ENCODE measurements at regions not wholly inside any gene's neighbourhood (a gene's known extent, or its start where the extent isn't known, plus 50 kb on each side); places are given as distances from the start of the nearest gene placed in this dataset.

DNA sequence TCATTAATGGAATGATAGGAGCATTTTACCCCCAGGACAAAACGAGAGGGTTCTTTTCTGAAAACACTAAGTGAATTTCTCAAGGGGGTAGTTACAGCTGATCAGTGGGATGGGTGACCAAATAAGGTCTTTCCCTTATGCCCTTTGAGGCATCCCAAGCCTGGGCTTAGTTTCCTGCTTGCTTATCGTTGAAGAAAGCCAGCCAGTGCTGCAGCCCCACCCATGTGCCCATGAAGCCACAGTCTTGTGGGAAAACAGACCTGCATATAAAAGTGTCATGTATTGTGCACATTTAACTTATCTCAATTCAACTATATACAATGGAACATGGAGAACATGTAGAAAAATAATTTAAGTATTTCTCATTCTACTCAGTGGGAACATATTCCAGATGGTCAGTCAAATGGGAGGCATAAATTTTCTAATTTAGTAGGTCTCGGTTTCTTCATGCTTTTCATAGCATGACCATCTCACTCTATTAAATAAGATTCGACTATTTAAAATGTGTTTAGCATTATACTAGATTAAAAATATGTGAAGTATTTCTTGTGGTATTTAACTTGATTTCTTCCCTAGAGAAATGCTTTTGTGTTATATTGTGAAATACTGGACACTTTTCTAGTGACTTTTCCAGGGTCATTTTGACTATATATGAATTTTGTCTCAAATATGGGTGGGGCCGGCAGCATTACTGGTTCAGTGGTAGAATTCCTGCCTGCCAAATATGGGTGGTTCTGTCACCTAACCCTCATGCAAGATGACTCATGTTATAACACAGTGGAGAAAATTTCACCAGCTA, 189.7 kb upstream of the SGCD start:
- DNase-seq (ENCODE audit: low spot score): no peak

DNA sequence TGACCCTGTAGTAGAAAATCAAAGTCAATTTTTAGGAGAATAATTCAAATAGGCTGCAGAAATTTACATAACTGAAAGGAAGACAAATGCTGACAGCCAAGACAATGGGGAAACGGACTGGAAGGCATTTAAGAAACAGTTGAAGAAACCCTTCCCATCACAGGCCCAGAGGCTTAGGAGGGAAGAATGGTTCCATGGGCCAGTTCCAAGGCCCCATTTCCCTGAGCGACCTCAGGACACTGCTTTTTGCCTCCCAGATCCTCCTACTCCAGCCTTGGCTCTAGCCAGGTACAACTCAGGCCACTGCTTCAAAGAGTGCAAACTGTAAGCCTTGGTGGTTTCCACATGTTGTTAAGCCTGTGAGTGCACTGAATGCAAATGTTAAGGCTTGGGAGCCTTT, 184.1 kb upstream of the SGCD start:
- DNase-seq (ENCODE audit: low spot score): no peak

DNA sequence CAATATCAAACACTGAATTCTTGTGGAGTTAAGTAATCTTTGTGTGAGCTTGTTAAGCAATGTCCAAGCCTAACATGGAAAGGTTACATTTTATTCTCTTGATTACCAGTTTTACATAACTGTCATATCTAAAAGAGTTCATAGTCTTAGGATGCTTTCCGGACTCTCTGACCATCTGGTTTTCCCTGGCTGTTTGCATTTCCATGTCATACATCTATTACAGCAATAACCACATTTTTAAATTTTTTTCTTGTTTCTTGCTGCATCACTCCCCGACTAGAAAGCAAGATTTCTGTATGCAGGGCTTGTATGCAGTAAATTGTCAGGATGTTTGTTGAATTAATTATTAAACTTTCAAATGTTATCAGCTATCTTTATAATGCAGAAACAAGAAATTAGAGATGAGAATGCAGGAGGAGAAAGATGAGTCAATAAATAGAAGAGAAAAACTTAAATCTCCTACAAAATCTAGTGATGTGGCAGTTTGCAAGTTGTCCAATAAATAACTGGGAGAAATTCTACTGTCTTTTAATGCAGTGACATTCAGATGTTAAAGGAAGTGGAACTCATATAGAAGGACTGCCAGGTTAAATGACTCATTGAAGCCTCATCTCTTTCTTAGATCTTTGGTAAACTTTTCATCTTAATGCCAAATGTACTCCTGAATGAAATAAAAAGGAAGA, 179.6 kb upstream of the SGCD start:
- no peak for DNase-seq (ENCODE audit: low spot score)

DNA sequence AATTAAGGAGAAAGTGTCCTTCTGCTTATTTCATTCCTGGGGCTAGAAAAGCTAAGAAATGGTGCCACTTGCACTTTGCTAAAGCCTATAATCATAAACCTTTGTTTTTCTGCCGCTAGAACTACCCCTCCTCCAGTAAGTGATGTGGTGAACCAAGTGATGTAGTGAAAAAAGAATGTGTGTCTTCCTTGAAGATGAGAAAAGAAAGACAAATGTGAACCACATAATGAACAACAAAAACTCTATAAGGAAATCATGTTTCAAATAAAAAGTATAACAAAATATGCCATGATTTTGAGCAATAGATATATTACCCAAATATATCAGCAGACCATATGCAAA, 179.0 kb upstream of the SGCD start:
- DNase-seq (ENCODE audit: low spot score): no peak

DNA sequence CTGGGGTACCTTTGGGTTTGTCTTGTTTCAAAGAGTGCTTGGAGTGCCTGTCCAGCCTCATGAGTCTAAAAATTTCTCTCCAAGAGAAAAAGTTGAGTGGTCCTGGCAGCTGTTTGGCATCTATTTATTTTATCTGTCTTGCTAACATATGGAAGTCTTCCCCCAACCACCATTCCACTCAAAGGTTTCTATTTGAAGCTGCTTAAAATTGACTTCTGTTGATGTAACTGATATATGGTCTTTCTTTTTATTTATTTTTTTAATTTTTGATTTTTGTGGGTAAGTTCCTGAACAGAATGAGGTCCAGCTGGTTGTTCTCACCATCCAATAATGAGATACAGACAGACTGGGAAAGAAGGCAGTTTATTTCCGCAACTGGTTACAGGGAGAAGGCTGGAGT, 178.7 kb upstream of the SGCD start:
- no peak for DNase-seq (ENCODE audit: low spot score)

DNA sequence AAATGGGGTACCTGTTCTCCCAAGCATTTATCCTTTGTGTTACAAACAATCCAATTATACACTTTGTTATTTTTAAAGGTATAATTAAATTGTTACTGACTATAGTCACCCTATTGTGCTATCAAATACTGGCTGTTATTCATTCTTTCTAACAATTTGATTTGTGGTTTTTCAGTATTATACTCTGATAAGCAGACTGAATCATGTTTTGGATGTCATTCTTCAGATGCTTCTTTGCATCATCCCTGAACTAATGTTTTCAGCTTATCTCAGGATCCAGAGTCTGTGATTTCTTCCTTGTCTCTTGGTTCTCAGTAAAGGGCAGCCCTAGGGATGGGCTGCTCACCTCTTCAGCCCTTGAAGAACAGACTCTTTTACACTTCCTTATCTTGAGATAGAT, 177.8 kb upstream of the SGCD start:
- DNase-seq (ENCODE audit: low spot score): no peak

DNA sequence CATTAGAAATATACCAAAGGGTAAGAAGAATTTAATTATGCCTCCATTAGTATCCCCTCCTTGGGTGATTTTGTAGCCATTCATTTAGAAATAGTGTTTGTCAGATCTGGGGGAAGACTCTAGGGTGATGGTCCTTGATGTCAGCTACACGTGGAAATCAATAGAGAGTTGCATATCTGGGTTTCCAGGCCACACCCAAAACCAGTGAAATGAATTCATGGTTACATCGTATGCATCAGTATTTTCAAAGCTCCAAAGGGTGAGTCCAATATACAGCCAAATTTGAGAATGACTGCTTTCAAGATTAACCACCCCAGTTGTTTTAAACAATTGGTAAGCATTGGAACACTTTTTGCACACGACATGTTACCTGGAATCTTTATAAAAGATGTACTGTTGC, 173.4 kb upstream of the SGCD start:
- no peak for DNase-seq (ENCODE audit: low spot score)

DNA sequence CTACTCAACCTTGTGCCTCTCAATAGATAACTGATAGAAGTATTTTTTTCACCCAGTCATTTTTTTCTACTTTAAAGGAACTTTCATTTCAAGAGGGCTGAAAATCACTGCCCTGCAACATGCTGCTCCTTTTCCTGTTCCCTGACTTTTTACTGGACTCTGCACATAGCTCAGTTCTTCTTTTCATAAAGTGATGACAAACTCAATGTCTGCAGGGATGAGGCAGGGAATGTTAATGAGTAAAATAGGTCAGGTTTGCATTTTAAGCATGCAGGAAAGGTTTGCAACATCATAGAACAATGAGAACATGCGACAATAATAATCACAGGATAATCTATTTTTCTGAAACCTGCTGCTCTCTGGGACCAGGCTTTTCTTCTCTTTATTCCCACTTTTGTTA, 172.2 kb upstream of the SGCD start:
- no peak for DNase-seq (ENCODE audit: low spot score)

DNA sequence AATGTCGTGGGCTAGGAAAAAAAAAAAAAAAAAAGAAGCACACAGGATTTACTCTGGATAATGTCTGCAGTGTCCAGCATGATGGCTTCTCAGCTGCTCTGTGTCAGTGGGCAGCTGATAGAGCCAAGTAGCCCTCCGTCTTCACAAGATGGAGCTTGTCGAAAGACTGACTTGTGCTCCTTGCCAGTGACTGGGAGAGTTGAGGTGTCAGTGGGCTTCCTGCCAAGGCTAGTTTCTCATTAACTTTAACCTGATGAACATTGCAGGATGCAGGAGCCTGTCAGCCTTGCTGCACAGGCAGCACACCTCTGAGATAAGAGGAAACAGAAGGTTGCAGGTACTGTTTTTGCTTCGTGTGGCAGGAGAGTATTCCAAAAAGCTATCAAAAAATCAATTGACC, 171.4 kb upstream of the SGCD start:
- no peak for DNase-seq (ENCODE audit: low spot score)

DNA sequence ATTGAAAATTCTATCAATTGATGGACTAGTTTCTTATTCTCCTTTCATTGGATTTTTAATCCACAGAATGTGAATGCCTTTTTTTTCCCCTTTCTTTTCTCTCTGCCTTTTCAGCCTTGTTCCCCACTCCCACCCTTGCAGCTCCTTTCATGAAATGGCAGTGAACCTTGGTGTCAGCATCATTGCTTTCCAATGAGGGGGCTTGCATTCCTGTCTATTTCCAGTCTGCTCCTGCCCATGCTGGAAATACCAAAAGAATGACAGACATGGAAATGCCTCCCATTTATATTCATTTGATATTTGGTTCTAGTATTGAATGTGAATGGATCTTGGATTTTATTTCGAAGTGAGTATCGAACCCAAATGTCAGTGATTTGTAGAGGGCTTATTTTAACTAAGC, 162.7 kb upstream of the SGCD start:
- no peak for DNase-seq (ENCODE audit: low spot score)

DNA sequence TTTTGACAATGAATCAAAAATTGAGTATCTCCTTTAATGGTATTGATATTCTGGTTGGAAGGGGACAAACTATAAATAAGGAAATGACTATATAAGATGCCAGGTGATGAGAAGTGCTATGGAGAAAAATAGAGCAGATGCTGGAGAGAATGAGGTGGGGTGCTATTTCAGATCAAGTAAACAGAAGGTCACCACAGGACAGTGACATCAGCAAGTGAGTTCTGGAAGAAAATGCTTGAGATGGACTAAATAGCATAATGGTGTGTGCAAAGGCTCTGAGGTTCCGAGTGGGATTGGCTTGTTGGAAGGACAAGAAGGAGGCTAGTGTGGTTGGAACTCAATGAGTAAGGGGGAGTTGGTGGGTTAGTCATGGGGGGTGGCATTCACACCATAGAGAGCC, 157.5 kb upstream of the SGCD start:
- DNase-seq (ENCODE audit: low spot score): no peak

DNA sequence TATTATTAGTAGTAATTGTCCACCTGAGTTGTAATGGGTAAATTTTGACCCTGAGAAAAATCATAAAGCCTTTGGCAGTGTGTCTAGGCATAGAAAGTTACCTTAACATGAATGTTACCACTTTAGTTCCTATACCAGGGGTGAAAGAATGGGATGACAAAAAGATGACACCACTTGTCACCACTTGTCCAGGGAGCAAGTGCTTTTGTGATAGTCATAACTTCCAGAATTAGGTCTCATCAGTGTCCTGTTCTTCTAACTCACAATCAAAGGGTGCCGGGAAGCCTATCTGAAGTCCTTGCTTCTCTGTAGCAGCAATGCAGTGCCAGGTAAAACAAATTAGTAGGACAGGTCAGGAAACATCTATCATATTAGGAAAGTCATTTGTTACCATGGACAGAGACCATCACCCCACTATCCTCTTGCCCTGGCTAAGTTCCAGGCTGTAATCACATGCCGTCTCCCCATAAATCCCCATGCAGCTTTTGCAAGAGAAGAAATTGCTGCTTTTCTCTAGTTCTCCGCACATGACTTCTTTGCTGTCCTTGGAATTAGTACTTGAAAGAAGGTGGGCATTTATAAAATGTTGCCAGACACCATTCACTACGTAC, 156.5 kb upstream of the SGCD start:
- no peak for DNase-seq (ENCODE audit: low spot score)

DNA sequence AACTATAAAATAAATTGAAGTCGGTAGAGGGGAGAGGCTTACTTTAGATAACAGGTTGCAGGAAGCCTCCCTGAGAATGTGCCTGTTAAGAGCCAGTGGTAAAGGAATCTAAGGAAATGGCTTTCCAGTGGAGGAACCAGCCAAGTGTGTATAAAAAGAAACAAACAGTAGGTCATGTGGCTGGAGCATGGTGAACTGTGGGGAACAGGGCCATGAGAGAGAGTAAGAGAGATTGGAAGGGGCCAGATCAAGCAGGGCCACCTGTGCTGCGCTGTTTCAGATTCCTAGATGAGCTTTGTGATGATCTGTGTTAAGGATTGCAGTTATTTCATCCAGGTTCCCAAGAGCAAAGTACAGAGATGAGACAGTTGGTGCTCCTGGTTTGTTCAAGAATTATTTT, 152.7 kb upstream of the SGCD start:
- no peak for DNase-seq (ENCODE audit: low spot score)

DNA sequence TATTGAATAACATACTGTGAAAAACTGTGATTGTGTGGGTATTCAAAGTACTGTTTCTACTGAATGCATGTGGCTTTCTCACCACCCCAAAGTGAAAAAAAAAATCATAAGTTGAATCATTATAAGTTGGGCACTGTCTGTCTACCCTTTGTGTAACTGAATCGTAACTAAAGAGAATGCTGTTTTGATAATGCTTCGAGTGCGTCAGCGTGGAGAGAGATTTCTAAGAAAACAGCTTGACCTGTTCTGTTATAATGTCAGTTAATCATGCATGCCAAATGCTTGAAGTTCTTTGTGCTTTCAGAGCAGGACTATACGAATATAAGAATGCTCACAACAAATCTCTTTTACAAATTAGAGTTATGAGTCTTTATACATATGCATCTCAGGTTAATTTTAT, 148.8 kb upstream of the SGCD start:
- no peak for DNase-seq (ENCODE audit: low spot score)

DNA sequence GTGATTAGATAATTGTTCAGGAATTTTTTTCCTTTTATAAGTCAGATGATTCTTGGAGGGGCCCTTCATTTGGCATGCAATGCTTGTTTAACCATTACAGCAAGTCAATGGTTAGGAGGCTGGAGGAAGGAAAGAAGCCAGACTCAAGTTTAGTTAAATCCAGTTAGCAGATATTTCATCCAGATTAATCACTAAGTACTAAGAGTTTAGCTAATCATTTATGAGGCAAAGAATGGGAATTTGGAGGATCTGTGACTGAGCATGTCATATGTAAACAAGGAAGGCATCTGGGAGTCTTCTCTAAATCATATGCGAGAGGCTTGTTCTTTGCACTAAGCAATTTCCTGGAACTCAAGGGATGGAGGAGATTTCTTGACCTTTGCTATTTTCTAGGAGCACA, 145.3 kb upstream of the SGCD start:
- DNase-seq (ENCODE audit: low spot score): no peak

DNA sequence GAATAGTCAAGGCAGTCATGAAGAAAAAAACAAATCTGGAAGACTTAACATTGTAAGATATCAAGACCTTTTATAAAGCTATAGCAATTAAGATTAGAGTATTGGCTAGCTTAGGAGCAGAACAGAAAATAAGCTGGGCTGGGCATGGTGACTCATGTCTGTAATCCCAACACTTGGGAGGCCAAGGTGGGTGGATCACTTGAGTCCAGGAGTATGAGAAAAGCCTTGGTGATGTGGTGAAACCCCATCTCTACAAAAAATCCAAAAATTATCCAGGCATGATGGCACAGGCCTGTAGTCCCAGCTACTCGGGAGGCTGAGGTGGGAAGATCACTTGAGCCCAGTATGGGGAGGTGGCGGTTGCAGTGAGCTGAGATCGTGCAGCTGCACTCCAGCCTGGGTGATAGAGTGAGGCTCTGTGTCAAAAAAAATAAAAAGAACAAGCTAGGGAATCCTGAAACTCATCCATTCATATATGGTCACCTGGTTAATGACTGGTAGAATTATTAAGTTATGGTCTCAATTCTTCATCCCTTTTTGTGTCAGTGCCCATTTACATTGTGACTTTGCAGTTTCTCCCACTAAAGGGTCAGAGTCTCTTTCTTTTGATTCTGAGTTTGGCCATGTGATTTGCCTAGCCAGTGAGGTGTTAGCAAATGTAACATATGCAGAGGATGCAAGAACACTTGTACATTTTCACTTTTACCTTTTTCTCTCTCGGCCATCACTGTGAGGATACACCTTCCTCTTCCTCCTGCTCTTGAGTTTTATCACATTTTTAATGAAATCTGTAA, 144.6 kb upstream of the SGCD start:
- DNase-seq (ENCODE audit: low spot score): no peak

DNA sequence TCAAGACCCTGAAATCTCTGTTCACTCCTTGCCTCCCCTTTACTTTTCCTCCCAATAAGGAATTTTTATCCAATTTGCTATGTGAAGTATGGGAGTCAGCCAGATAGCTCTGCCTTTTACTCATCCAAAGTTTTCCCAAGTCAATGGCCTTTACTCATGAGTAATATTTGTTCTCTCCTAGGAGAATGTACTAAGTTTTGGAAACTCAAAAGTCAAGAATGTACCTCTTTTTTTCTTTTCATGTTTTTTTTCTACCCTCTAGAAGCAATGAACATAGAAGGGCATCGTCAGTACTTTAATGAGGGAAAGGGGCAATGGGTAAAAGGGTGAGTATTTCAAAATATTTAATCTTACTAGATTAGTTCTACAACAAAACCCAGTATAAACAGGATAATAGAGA, 140.2 kb upstream of the SGCD start:
- DNase-seq (ENCODE audit: low spot score): no peak

DNA sequence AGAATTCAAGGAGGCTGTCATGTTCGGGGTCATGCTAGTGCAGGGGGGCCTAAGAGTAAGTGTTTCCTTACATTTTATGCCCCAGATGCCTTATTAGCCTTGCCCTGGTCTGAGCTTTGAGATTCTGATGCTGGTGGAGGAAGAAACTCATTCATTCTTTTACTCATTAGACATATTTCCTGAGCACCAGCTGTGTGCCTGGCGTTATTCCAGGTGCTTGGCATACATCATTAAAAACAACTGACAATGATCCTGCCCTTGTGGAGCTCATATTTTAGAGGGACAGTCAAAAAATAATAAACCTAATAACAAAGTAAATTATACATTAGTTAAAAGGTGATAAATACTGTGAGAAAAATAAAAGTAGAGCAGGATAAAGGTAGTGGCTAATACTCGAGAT, 138.9 kb upstream of the SGCD start:
- DNase-seq (ENCODE audit: low spot score): no peak

DNA sequence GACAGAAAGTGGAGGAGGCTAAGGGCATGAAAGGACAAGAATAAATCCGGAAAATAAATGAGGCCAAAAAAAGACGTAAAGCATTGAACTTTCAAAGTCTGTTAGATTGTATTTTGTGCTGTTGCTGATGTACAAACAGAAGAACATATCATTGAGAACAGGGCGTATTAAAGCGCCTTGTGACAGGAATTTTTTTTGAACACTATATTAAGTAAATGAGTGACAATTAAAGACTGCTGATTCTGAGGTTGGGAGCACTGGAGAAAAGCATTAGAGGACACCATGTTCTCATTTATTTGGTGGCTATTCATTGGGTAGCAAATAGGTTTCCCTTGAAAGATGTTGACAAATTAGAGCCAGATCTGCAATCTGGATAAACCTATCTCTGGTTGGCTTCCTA, 137.3 kb upstream of the SGCD start:
- no peak for DNase-seq (ENCODE audit: low spot score)

DNA sequence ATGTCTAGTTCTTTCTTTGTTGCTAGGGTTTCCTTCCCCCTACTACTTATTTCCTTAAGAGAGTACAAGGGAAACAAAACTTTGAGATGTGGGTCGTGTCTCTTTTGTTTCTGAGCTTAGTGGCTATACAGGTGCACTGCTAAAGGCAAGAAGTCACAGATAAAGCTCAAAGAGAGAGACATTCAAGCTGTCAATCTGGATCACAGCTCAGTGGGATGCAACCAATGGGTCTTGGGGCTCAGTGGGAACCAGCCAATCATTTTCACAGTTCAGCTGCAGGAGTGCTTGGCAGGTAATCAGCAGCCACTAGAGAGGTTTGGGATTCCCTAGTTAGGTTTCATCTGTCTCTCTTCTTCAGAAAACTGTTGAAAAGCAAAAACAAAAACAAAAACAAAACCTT, 135.4 kb upstream of the SGCD start:
- peak; percentile 46 for DNase-seq (ENCODE audit: low spot score)

DNA sequence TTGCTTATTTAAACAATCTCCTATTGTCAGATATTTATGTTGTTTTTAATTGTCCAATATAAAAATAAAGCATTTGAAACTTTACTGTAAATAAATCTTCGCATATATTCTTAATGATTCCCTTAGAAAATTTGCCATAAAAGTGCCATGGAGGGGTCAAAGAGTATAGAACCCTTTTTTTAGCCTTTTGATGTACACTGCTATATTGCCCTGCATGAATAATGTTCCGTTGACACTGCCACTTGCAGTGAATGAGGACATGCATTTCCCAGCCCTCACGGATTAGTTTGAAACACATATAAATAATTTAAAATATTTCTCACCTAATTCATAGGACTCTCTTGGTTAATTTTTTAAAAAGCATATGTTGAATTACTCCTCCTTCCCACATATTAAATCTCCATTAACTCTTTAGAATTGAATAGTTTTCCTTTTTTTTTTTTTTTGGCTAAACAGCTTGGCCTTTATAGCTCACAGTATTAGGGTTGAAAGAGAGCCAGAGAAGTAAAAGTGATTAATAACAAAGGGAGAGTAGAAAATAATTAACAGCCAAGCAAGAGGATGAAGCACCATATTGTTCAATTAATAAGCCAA, 129.8 kb upstream of the SGCD start:
- DNase-seq (ENCODE audit: low spot score): no peak

DNA sequence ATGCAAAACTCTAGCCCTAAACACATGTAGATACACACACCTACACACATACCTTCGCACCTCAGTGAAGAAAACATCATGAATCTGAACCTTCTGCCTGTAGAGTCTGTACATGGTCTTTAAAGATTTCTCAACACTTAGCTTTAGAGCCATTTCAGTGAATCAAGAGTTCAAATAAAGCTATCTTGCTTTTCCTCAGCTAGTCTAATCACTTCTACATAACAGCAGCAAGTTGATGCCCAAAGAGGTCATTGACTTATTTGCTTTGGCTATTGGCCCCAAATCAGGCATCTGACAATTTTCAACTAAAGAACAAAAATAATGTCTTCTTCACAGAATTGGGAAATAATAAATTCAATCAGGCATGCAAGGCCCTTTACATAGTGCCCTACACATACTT, 127.9 kb upstream of the SGCD start:
- no peak for DNase-seq (ENCODE audit: low spot score)

All from iPS-NIHi11 (cell line).